ENCODE measurements at regions not wholly inside any gene's neighbourhood (a gene's known extent, or its start where the extent isn't known, plus 50 kb on each side); places are given as distances from the start of the nearest gene placed in this dataset.
A peak's percentile ranks its signal among the peaks of the same experiment; 100 is the strongest.

DNA sequence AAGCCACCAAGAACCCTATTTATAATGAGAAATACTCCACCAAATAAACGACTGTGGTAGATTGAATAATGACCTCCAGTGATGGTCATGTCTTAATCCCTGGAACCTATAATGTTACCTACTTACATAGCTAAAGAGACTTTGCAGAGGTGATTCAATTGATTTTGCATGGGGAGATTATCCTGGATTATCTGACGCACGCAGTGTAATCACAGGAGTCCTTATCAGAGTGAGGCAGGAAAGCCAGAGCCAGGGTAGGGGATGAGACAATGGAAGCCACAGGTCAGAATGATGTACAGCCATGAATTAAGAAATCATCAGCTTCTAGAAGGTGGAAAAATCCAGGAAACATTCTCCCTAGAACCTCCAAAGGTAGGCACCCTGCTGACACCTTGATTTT is 286.4 kb upstream of the SP4 start:
- DNase-seq (ENCODE audit: low read depth): no peak
- Histone ChIP-seq H3K4me3 (ENCODE audit: low read depth, low read length) (no peak overlapping the region), H3K27me3 (ENCODE audit: control insufficient read depth, insufficient read depth, low read length) (no peaks in the 10 kb centered on the region), H3K36me3 (ENCODE audit: control insufficient read depth, insufficient read depth, low read length) (no peaks in the 10 kb centered on the region)
- TF ChIP-seq, protein P1, sequence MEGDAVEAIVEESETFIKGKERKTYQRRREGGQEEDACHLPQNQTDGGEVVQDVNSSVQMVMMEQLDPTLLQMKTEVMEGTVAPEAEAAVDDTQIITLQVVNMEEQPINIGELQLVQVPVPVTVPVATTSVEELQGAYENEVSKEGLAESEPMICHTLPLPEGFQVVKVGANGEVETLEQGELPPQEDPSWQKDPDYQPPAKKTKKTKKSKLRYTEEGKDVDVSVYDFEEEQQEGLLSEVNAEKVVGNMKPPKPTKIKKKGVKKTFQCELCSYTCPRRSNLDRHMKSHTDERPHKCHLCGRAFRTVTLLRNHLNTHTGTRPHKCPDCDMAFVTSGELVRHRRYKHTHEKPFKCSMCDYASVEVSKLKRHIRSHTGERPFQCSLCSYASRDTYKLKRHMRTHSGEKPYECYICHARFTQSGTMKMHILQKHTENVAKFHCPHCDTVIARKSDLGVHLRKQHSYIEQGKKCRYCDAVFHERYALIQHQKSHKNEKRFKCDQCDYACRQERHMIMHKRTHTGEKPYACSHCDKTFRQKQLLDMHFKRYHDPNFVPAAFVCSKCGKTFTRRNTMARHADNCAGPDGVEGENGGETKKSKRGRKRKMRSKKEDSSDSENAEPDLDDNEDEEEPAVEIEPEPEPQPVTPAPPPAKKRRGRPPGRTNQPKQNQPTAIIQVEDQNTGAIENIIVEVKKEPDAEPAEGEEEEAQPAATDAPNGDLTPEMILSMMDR (IDR thresholded peaks at IDR 0.05; ENCODE audit: insufficient read depth, low read length, poor library complexity, severe bottlenecking): no peak

DNA sequence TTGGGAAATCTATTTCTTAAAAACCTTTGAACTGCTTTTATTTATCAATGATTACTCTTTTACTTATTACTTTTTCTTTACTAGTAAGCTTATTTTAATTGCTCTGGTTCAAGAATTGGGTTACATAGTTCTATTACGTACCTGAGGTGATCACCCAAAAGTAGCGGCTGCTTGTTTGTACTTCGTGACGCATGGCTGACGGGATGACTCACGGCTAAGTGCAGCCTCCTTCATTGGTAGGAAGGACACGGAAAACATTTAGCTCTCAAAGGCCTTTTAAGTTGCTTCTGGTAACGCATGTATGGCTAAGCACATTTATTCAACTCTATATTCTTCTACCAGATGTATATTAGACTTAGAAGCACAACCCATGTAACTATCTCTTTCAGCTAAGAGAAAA is 285.8 kb upstream of the SP4 start:
- DNase-seq (ENCODE audit: low read depth): peak; percentile 25
- no peaks in the 10 kb centered on the region for H3K27me3 ChIP-seq (ENCODE audit: control insufficient read depth, insufficient read depth, low read length)
- H3K36me3 ChIP-seq (ENCODE audit: control insufficient read depth, insufficient read depth, low read length): no peaks in the 10 kb centered on the region

DNA sequence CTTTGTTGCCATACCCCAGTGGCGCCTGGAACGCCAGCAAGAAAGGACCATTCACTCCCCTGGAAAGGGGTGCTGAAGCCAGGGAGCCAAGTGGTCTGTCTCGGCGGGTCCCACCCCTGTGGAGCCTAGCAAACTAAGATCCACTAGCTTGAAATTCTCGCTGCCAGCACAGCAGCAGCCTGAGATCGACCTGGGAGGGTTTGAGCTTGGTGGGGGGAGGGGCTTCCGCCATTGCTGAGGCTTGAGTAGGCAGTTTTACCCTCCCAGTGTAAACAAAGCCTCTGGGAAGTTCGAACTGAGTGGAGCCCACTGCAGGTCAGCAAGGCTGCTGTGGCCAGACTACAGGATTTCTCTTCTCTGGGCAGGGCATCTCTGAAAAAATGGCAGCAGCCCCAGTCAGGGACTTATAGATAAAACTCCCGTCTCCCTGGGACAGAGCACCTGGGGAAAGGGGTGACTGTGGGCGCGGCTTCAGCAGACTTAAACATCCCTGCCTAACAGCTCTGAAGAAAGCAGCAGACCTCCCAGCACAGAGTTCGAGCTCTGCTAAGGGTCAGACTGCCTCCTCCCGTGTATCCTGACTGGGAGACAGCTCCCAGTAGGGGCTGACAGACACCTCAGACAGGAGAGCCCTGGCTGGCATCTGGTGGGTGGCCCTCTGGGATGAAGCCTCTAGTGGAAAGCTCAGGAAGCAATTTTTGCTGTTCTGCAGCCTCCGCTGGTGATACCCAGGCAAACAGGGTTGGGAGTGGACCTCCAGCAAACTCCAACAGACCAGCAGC is 281.1 kb upstream of the SP4 start:
- Histone ChIP-seq H3K27me3 (ENCODE audit: control insufficient read depth, insufficient read depth, low read length) (no peaks in the 10 kb centered on the region), H3K36me3 (ENCODE audit: control insufficient read depth, insufficient read depth, low read length) (no peaks in the 10 kb centered on the region), H3K4me3 (ENCODE audit: low read depth, low read length) (no peak overlapping the region)
- TF ChIP-seq, protein P1 (IDR thresholded peaks at IDR 0.05; ENCODE audit: insufficient read depth, low read length, poor library complexity, severe bottlenecking): no peak
- no peak for DNase-seq (ENCODE audit: low read depth)

More for the DNA sequence above, 285.8 kb upstream of the SP4 start:
- H3K4me3 ChIP-seq (ENCODE audit: low read depth, low read length): no peak overlapping the region
- TF ChIP-seq, protein P1 (IDR thresholded peaks at IDR 0.05; ENCODE audit: insufficient read depth, low read length, poor library complexity, severe bottlenecking): no peak

DNA sequence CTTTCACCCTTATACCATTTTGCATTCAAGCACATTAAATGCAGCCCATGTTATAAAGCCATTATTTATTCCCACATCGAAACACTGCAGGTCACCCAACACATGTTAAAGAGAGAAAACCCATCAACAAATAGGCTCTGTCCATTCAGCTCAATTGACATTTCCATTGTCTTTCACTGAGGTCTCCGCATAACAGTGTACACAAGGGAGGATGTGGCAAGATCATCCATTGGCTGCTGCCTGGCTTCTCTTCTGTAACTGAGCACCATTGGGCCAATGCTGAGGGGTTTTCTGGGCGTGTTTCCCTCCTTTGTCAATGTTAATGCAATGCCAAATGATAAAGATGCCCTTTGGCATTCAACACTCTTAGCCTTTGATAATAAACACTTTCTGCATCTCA is 278.1 kb upstream of the SP4 start:
- TF ChIP-seq, protein P1 (IDR thresholded peaks at IDR 0.05; ENCODE audit: insufficient read depth, low read length, poor library complexity, severe bottlenecking): no peak
- Histone ChIP-seq H3K36me3 (ENCODE audit: control insufficient read depth, insufficient read depth, low read length) (no peaks in the 10 kb centered on the region), H3K27me3 (ENCODE audit: control insufficient read depth, insufficient read depth, low read length) (no peaks in the 10 kb centered on the region), H3K4me3 (ENCODE audit: low read depth, low read length) (no peak overlapping the region)
- DNase-seq (ENCODE audit: low read depth): no peak

DNA sequence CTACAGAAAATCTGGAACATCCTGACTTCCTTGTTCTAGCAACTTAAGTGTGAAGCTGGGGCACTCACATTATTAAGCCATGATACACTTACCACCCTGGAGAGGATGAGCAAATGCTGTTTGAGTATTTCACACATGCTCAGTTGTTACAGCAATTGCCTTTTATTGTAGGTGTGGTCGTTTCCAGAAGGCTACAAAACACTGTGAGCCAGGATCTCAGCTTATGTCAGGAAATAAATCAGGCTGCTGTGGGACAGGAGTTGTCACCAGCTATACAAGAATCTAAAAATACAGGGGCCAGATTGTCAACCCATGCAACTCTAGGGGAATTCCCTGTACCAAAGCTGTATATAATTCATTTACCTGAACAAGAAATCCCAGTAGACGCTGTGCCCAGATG is 273.3 kb upstream of the SP4 start:
- TF ChIP-seq, protein P1 (IDR thresholded peaks at IDR 0.05; ENCODE audit: insufficient read depth, low read length, poor library complexity, severe bottlenecking): no peak
- no peak overlapping the region for H3K4me3 ChIP-seq (ENCODE audit: low read depth, low read length)
- H3K36me3 ChIP-seq (ENCODE audit: control insufficient read depth, insufficient read depth, low read length): no peaks in the 10 kb centered on the region
- DNase-seq (ENCODE audit: low read depth): no peak
- no peaks in the 10 kb centered on the region for H3K27me3 ChIP-seq (ENCODE audit: control insufficient read depth, insufficient read depth, low read length)

DNA sequence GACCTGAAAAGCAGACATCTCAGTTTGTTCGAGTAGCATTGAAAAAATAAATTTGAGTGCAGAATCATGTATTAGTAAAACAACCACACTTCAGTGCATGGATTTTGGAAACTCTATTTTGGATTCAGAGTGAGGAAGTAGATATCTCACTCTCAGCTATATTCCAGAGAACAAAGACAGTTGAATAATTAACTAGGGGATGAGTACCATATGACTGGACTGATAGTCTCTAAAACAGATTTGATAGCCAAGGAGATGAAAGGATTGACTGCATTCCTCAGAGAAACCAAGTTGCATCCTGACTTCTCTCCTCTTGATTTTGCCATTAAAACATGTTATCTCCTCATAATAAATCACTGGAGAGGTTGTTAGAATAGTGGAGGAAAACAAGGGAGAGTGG is 268.4 kb upstream of the SP4 start:
- H3K4me3 ChIP-seq (ENCODE audit: low read depth, low read length): no peak overlapping the region
- TF ChIP-seq, protein P1 (IDR thresholded peaks at IDR 0.05; ENCODE audit: insufficient read depth, low read length, poor library complexity, severe bottlenecking): no peak
- H3K36me3 ChIP-seq (ENCODE audit: control insufficient read depth, insufficient read depth, low read length): no peaks in the 10 kb centered on the region
- DNase-seq (ENCODE audit: low read depth): no peak
- no peaks in the 10 kb centered on the region for H3K27me3 ChIP-seq (ENCODE audit: control insufficient read depth, insufficient read depth, low read length)
